ENCODE measurements at regions not wholly inside any gene's neighbourhood (a gene's known extent, or its start where the extent isn't known, plus 50 kb on each side); places are given as distances from the start of the nearest gene placed in this dataset.

GRCh38 chr18:42413870-42414269 lies 458.8 kb downstream of the PIK3C3 start:
- TF ChIP-seq CTCF (IDR thresholded peaks at IDR 0.05) = no peak
- TF ChIP-seq POLR2AphosphoS5 (IDR thresholded peaks at IDR 0.05) = no peak
